ENCODE measurements at regions not wholly inside any gene's neighbourhood (a gene's known extent, or its start where the extent isn't known, plus 50 kb on each side); places are given as distances from the start of the nearest gene placed in this dataset.

DNA sequence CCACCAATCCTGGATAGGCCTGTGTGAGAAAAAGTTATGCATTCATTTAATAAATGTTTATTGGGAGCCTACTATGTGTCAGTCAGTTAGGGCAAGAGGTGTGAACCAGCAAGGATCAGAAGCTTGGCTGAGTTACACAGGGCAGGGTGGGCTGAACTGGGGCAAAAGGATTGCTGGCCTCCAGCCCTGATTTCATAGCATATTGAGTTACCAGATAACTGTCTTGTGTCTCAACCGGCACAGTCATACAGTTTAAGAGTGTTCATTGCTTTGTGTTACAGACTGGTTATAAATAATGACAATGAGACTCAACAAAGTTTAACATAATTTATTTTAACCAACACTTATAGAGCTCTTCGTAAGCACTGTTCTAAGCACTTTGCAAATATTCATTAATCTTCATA lies 253.8 kb downstream of the DLEU7 start:
- H3K4me1 ChIP-seq (ENCODE audit: insufficient read depth, low read length, severe bottlenecking), result peaks cover 94% of the 10 kb centered on the region
- H2AFZ ChIP-seq (ENCODE audit: low read length), result no peak overlapping the region
- no peaks in the 10 kb centered on the region for H3K9me2 ChIP-seq (ENCODE audit: low read depth, low read length)
- no peak overlapping the region for H3K4me3 ChIP-seq (ENCODE audit: low read depth, low read length, poor library complexity, severe bottlenecking)
- H3K4me2 ChIP-seq (ENCODE audit: low read length), result no peak overlapping the region
- no peaks in the 10 kb centered on the region for H3K36me3 ChIP-seq (ENCODE audit: insufficient read depth, low read length)
- H4K20me1 ChIP-seq (ENCODE audit: insufficient read depth, low read length), result no peaks in the 10 kb centered on the region
- no peaks in the 10 kb centered on the region for H3K79me2 ChIP-seq (ENCODE audit: insufficient read depth, low read length)
- peak overlapping the region; percentile 100 for H3K27ac ChIP-seq (ENCODE audit: low read depth, low read length, poor library complexity, severe bottlenecking)
- no peak for TF ChIP-seq EZH2 (IDR thresholded peaks at IDR 0.05; ENCODE audit: borderline replicate concordance, low read length)
- TF ChIP-seq, protein P1, sequence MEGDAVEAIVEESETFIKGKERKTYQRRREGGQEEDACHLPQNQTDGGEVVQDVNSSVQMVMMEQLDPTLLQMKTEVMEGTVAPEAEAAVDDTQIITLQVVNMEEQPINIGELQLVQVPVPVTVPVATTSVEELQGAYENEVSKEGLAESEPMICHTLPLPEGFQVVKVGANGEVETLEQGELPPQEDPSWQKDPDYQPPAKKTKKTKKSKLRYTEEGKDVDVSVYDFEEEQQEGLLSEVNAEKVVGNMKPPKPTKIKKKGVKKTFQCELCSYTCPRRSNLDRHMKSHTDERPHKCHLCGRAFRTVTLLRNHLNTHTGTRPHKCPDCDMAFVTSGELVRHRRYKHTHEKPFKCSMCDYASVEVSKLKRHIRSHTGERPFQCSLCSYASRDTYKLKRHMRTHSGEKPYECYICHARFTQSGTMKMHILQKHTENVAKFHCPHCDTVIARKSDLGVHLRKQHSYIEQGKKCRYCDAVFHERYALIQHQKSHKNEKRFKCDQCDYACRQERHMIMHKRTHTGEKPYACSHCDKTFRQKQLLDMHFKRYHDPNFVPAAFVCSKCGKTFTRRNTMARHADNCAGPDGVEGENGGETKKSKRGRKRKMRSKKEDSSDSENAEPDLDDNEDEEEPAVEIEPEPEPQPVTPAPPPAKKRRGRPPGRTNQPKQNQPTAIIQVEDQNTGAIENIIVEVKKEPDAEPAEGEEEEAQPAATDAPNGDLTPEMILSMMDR (IDR thresholded peaks at IDR 0.05; ENCODE audit: low read length), result no peak
- no peaks in the 10 kb centered on the region for H3K9me3 ChIP-seq (ENCODE audit: low read length)
- H3K27me3 ChIP-seq (ENCODE audit: insufficient read depth, low read length), result no peaks in the 10 kb centered on the region
- H3K9ac ChIP-seq (ENCODE audit: low read length), result peak overlapping the region; percentile 58; the same call in 1 of the 2 replicates
- peaks cover 8% of the 10 kb centered on the region; the same call in 1 of the 2 replicates for H3F3A ChIP-seq (ENCODE audit: insufficient read depth, low read length)

GRCh38 chr13:50592412-50593155 lies 250.9 kb downstream of the DLEU7 start:
- Histone ChIP-seq H3K27me3 (ENCODE audit: insufficient read depth, low read length) (no peaks in the 10 kb centered on the region), H3K4me2 (ENCODE audit: low read length) (peak overlapping the region; percentile 55; the same call in 1 of the 2 replicates), H3K36me3 (ENCODE audit: insufficient read depth, low read length) (no peaks in the 10 kb centered on the region), H3K4me3 (ENCODE audit: low read depth, low read length, poor library complexity, severe bottlenecking) (no peak overlapping the region), H3K4me1 (ENCODE audit: insufficient read depth, low read length, severe bottlenecking) (peaks cover 95% of the 10 kb centered on the region), H3F3A (ENCODE audit: insufficient read depth, low read length) (peaks cover 8% of the 10 kb centered on the region; the same call in 1 of the 2 replicates), H3K79me2 (ENCODE audit: insufficient read depth, low read length) (no peaks in the 10 kb centered on the region), H3K9ac (ENCODE audit: low read length) (peak overlapping the region; percentile 62), H3K9me2 (ENCODE audit: low read depth, low read length) (no peaks in the 10 kb centered on the region), H4K20me1 (ENCODE audit: insufficient read depth, low read length) (no peaks in the 10 kb centered on the region), H2AFZ (ENCODE audit: low read length) (peak overlapping the region; percentile 15; the same call in 1 of the 2 replicates), H3K9me3 (ENCODE audit: low read length) (no peaks in the 10 kb centered on the region), H3K27ac (ENCODE audit: low read depth, low read length, poor library complexity, severe bottlenecking) (peak overlapping the region; percentile 100)
- TF ChIP-seq, protein P1 (IDR thresholded peaks at IDR 0.05; ENCODE audit: low read length), result no peak
- no peak for TF ChIP-seq EZH2 (IDR thresholded peaks at IDR 0.05; ENCODE audit: borderline replicate concordance, low read length)

DNA sequence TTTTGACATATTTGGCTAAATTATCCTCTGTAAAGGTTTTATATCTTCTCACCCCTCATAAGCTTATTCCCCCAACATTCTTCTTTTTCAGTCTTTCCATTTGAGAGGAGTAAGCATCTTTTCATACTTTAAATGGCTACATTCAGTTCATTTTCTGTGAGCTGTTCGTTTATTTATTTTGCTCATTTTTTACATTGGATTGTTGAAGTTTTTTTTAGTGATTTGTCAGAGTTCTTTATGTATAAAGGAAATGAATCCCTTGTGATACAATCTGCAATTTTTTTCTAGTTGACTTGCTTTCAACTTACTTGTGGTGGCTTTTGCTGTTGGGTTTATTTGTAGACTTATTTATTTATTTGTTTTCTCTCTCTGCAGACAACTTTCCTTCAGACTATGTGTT lies 250.3 kb downstream of the DLEU7 start:
- no peaks in the 10 kb centered on the region for H3K79me2 ChIP-seq (ENCODE audit: insufficient read depth, low read length)
- H3K4me1 ChIP-seq (ENCODE audit: insufficient read depth, low read length, severe bottlenecking), result peaks cover 95% of the 10 kb centered on the region
- TF ChIP-seq EZH2 (IDR thresholded peaks at IDR 0.05; ENCODE audit: borderline replicate concordance, low read length), result no peak
- TF ChIP-seq, protein P1 (IDR thresholded peaks at IDR 0.05; ENCODE audit: low read length), result no peak
- no peaks in the 10 kb centered on the region for H3K9me2 ChIP-seq (ENCODE audit: low read depth, low read length)
- H3K36me3 ChIP-seq (ENCODE audit: insufficient read depth, low read length), result no peaks in the 10 kb centered on the region
- H2AFZ ChIP-seq (ENCODE audit: low read length), result peak overlapping the region; percentile 15; the same call in 1 of the 2 replicates
- H3K4me2 ChIP-seq (ENCODE audit: low read length), result peak overlapping the region; percentile 55
- H3K27me3 ChIP-seq (ENCODE audit: insufficient read depth, low read length), result no peaks in the 10 kb centered on the region
- no peaks in the 10 kb centered on the region for H4K20me1 ChIP-seq (ENCODE audit: insufficient read depth, low read length)
- no peaks in the 10 kb centered on the region for H3K9me3 ChIP-seq (ENCODE audit: low read length)
- H3F3A ChIP-seq (ENCODE audit: insufficient read depth, low read length), result peaks cover 8% of the 10 kb centered on the region; the same call in 1 of the 2 replicates
- H3K27ac ChIP-seq (ENCODE audit: low read depth, low read length, poor library complexity, severe bottlenecking), result peak overlapping the region; percentile 100
- peak overlapping the region; percentile 62 for H3K9ac ChIP-seq (ENCODE audit: low read length)
- no peak overlapping the region for H3K4me3 ChIP-seq (ENCODE audit: low read depth, low read length, poor library complexity, severe bottlenecking)

Measured in OCI-LY1 (cell line).